Lower leg skin (tissue), 4 donors: ENCODE measurements at regions not wholly inside any gene's neighbourhood (a gene's known extent, or its start where the extent isn't known, plus 50 kb on each side); places are given as distances from the start of the nearest gene placed in this dataset.
A peak's percentile ranks its signal among the peaks of the same experiment; 100 is the strongest.

Experiments used
- DNase-seq, 2 donors: peaks; one replicate each; pipeline ENCODE4 v3.0.0-alpha.2; 2019; ENCODE audit warnings: low spot score in 2 of 2
- H3K4me3 ChIP-seq: fragments of 200-600 bp; sonication (generic); 2 replicates; pipeline ENCODE4 v1.5.1; 2017; ENCODE audit warnings: mild to moderate bottlenecking, low read depth; ENCODE audit not compliant: poor library complexity, severe bottlenecking
- POLR2A ChIP-seq, 2 donors: fragments of 450-650 bp; IDR thresholded peaks; one replicate each; pipeline ENCODE4 v1.6.1; 2016 to 2017; ENCODE audit warnings: antibody characterized with exemption in 2 of 2, mild to moderate bottlenecking in 1 of 2, moderate library complexity in 1 of 2
- WGBS, 2 donors: methylation state at CpG; one replicate each; pipeline ENCODE4 v1.1.5; 2018; 5-methylcytosine and 5-hydroxymethylcytosine counted together
- intact Hi-C: fragments of 100-400 bp; cut with DNase I; formaldehyde crosslinking; loops from one replicate; pipeline ENCODE4 v1.15.0; 2023; ENCODE audit warnings: low total_unique reads
- TF ChIP-seq, protein P1 (sequence below), 3 donors: fragments of 450-650 bp; IDR thresholded peaks; one replicate each; pipeline ENCODE4 v1.5.1; 2016; ENCODE audit warnings: antibody characterized with exemption in 3 of 3, mild to moderate bottlenecking in 3 of 3, moderate library complexity in 2 of 3

DNA sequence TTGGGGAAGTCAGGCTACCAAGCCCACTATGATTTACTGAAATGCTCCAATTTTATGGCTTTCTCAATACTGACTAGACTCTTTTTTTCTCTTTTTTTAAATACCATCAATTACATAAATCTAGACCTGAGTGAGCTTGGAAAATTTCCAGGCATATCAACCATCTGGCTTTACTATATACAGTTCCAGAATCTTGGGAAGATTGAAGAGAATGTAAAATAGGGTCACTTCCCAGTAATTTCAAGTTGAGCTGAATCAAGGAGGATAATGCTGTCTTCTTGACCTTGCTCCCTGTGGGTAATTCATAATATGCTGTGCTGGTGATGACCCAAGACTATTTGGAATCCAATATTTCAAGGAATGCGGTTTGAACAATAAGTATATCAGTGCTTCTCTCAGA lies 108.1 kb downstream of the MAP3K21 start:
- intact Hi-C loops = no loop called here
- no peak for DNase-seq
- no peak overlapping the region for H3K4me3 ChIP-seq
- TF ChIP-seq POLR2A (IDR thresholded peaks at IDR 0.05) = no peak
- TF ChIP-seq, protein P1, sequence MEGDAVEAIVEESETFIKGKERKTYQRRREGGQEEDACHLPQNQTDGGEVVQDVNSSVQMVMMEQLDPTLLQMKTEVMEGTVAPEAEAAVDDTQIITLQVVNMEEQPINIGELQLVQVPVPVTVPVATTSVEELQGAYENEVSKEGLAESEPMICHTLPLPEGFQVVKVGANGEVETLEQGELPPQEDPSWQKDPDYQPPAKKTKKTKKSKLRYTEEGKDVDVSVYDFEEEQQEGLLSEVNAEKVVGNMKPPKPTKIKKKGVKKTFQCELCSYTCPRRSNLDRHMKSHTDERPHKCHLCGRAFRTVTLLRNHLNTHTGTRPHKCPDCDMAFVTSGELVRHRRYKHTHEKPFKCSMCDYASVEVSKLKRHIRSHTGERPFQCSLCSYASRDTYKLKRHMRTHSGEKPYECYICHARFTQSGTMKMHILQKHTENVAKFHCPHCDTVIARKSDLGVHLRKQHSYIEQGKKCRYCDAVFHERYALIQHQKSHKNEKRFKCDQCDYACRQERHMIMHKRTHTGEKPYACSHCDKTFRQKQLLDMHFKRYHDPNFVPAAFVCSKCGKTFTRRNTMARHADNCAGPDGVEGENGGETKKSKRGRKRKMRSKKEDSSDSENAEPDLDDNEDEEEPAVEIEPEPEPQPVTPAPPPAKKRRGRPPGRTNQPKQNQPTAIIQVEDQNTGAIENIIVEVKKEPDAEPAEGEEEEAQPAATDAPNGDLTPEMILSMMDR (IDR thresholded peaks at IDR 0.05) = no peak
- 79 to 80% methylated on average over 1 of the region's 1 CpG for WGBS, 2 donors

DNA sequence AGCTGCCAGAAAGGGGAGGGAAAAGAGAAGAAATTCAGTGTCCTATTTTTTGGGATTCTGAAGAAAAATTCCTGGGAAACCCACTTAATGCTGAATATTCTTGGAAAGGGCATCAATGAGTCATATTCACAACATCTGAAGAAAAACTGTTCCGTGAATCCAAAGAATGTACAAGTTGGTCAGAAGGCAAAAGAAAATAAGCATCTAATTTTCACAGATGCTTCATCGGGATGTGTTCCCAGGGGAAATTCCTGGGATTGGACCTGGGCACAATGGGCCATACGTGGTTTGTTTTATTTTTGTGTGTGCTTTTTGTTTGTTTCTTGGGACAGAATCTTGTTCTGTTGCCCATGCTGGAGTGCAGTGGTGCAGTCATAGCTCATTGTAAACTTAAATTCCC lies 112.2 kb downstream of the MAP3K21 start:
- DNase-seq = no peak
- no peak overlapping the region for H3K4me3 ChIP-seq
- intact Hi-C loops = no loop called here
- TF ChIP-seq, protein P1 (IDR thresholded peaks at IDR 0.05) = no peak
- no peak for TF ChIP-seq POLR2A (IDR thresholded peaks at IDR 0.05)
- WGBS, 2 donors = 35 to 69% methylated on average over 3 of the region's 3 CpGs

DNA sequence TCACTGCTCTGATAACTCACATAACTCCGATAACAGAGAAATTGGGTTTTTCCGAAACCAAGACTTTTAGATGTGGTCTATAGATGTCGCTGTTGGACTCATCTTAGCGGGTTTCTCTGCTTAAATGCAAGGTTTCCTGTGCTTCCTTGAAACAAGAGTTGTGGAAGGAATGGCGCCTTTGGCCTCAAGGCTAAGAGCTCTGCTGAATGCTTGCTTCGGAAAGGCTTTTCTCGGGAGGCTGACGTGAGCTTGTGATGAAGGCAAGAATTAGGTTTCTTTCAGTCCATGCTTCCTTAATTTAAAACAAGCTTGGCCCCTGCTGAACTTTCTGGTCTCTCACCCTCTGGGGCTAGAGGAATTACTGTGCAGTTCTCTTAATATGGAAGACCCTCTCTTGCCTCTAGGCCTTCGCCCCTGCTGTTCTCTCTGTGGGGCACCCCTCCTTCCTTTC lies 113.5 kb downstream of the MAP3K21 start:
- no peak for TF ChIP-seq POLR2A (IDR thresholded peaks at IDR 0.05)
- TF ChIP-seq, protein P1 (IDR thresholded peaks at IDR 0.05) = no peak
- H3K4me3 ChIP-seq = no peak overlapping the region
- intact Hi-C loops = no loop called here
- DNase-seq = peak in 1 of 2 donors; percentile 20
- 10% methylated on average over 9 of the region's 9 CpGs for WGBS, 2 donors

DNA sequence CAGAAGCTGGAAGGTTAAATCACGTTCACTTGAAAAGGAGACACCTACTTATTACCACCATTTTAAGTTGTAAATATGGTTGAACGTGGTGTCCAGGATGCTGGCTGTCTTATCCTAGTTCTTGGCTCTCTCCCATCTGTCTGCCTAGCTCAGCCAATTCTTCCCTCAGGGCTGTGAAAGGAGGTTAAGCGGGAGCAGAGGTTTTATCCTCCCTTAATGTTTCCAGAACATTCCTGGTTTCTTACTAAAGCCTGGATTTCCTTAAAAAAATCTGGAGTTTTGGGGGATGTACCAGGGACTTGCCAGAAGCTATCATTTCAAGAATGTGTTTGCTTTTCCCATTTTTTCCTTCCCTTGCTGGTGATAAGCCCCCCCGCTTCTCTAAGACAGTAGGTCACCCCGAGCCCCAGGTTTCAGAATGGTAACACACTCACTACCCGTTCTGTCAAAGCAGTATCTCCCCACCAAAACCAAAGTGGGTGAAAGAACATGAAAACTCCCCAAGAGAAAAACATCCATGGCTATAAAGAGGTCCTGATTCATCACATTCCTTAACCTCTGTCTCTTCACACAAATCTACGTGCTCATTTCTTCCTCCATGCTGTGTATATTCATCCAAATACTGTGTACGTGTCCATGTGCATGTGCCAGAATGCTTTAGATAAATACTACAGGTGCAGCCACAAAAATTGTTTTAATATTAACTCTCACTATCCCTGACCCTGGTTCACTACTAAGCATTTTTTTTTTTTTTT lies 114.7 kb downstream of the MAP3K21 start:
- DNase-seq = no peak
- intact Hi-C loops = no loop called here
- 57 to 60% methylated on average over 8 of the region's 8 CpGs for WGBS, 2 donors
- H3K4me3 ChIP-seq = no peak overlapping the region
- no peak for TF ChIP-seq POLR2A (IDR thresholded peaks at IDR 0.05)
- TF ChIP-seq, protein P1 (IDR thresholded peaks at IDR 0.05) = no peak

DNA sequence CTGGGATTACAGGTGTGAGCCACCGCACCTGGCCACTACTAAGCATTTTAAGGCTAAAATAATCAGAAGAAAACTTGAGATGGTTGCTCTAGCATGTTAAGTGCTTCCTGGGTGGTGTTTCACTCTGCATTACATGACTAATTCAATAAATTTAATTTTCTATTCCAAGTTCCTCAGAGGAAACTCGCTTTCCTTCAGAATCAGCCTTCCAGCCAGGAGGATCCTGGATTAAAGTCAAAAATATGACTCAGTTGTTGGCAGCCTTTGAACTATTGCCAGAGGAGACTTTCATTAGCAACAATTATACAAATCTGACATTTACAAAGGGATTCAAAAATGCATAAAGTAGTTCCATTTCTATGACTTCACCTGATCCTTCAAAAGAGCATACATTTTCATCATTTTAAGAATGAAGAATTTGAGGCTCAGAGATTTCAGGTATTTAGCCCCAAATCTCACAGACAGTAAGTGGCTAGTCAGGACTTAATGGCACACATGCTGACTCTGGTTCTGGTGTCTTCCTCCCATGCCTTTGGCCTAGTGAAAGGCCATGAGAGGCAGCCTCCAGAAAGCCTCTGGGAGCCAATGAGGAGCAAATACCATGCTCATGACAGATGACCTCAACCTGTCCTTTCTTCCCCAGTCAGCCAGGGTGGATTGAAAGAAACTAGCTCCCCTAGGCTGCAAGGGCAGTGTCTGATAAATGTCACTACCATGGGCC lies 115.7 kb downstream of the MAP3K21 start:
- WGBS, 2 donors = 30 to 35% methylated on average over 2 of the region's 2 CpGs
- intact Hi-C loops = no loop called here
- no peak for DNase-seq
- no peak overlapping the region for H3K4me3 ChIP-seq
- TF ChIP-seq, protein P1 (IDR thresholded peaks at IDR 0.05) = no peak
- TF ChIP-seq POLR2A (IDR thresholded peaks at IDR 0.05) = no peak
